Cardiac fibroblast (primary cell): ENCODE measurements at regions not wholly inside any gene's neighbourhood (a gene's known extent, or its start where the extent isn't known, plus 50 kb on each side); places are given as distances from the start of the nearest gene placed in this dataset.

ENCODE experiments used
- DNase-seq, 2 donors: peaks; one replicate each; pipeline versions ENCODE4 v3.0.0 to v3.0.0-alpha.2; 2010; ENCODE audit warnings: low read depth in 2 of 2
- H3K4me3 ChIP-seq, 2 donors: replicated peaks in 1 of 2; 1 replicate in 1 of 2; 2 replicates in 1 of 2; pipeline ENCODE4 v1.5.1; 2011; ENCODE audit warnings: low read depth in 2 of 2, low read length in 2 of 2, mild to moderate bottlenecking in 2 of 2, moderate library complexity in 1 of 2
- CTCF ChIP-seq: IDR thresholded peaks from one replicate; pipeline ENCODE4 v1.5.1; 2011; ENCODE audit warnings: low read depth, mild to moderate bottlenecking, low read length, inconsistent platforms

DNA sequence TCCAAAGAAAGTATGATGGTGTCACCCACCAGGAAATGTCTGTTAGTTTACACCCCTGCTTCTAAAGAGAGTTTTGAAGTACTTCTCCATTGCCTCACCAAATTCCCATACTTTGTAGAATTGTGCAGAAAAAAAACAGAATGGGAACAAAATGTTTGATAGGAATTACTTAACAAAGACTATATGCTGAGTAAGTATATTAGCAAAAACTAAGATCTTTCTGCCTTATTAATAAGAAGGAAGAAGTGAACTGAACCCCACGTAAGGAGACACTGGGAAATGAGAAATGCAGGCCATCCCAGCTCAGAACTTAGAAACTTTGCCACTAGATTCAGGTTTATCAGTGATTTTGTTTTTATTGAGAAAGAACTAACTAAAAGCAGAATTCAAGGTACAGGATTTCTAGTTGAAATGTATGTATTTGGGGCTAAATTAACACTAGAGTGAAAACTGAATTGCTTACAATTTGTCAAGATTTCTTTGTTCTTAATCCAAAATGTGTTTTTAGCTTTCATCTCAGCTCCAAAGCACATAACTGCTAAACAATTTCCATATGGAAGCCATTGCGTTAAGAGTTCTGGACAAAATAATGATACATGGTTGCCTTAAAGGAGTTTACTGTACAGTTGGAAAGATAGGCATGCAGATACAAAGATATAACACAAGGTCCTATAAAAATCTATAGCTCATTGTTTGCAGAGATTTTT, 102.7 kb upstream of the BMP5 start:
- H3K4me3 ChIP-seq, result no peak overlapping the region
- no peak for TF ChIP-seq CTCF
- no peak for DNase-seq

GRCh38 chr6:55974688-55975087, 99.3 kb upstream of the BMP5 start:
- peak; percentile 8 to 13 for DNase-seq
- TF ChIP-seq CTCF, result no peak
- no peak overlapping the region for H3K4me3 ChIP-seq

- DNase-seq, result no peak
- TF ChIP-seq CTCF, result no peak
These were observed 96.7 kb upstream of the BMP5 start for GRCh38 chr6:55972091-55972490.

DNA sequence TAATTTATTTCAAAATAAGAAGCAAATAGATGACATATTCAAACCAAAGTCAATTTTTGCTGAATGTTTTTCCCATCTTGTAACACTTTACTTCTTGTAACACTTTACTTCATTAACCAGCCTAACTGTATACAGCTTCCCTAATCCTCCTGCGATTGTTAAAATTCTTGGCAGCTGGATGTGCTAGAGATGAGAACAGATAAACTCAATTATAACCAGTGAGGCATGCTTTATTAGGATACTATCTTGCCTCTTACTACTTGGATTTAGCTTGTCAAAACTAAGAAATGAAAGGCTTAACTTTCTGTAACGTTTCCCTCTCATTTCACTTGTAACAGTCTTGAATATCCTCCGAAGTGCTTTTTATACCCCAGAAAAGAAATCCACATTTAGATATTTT, 94.1 kb upstream of the BMP5 start:
- H3K4me3 ChIP-seq, result no peak overlapping the region
- TF ChIP-seq CTCF, result no peak
- DNase-seq, result no peak

More at GRCh38 chr6:55972091-55972490, 96.7 kb upstream of the BMP5 start:
- no peak overlapping the region for H3K4me3 ChIP-seq

DNA sequence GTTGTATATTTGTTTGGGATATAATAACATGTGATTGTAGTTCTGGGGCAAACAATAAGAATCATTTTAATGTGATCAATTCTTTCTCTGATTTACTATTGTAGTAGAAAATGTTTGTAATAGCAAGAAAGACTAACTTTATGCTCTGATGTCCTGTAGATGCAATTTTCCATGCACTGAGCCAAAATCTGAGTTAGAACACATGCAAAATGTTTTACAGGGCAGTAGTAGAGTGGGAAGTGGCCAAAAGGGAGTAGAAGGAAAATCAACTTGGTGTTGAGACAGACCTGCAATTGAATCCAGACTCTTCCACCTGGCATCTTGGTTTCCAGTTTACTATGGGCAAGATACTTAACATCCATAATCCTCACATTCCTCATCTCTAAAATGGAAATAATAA, 93.5 kb upstream of the BMP5 start:
- no peak for TF ChIP-seq CTCF
- H3K4me3 ChIP-seq, result no peak overlapping the region
- DNase-seq, result no peak

GRCh38 chr6:55964136-55964535, 88.7 kb upstream of the BMP5 start:
- no peak for DNase-seq
- no peak for TF ChIP-seq CTCF
- no peak overlapping the region for H3K4me3 ChIP-seq

DNA sequence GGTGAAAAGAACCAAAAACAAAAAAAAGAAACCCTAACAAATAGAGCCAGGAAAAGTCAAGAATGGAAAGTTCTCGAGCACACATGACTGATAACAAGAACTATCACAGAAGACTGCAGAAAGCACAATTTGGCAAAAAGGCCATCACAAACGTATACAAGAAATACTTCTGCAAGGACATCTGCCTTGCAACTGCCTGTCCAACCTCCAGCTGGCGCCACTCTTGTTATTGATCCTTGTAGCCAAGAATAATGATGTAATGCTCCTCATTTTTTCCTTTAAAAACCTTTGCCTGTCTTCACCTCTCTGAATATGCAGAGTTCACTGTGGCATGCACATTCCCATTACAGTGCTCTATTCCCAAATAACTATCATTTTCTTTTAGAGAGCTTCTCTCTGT, 87.9 kb upstream of the BMP5 start:
- no peak overlapping the region for H3K4me3 ChIP-seq
- peak; percentile 48 for TF ChIP-seq CTCF
- peak; percentile 16 to 30 for DNase-seq
